ENCODE measurements at regions not wholly inside any gene's neighbourhood (a gene's known extent, or its start where the extent isn't known, plus 50 kb on each side); places are given as distances from the start of the nearest gene placed in this dataset.

DNA sequence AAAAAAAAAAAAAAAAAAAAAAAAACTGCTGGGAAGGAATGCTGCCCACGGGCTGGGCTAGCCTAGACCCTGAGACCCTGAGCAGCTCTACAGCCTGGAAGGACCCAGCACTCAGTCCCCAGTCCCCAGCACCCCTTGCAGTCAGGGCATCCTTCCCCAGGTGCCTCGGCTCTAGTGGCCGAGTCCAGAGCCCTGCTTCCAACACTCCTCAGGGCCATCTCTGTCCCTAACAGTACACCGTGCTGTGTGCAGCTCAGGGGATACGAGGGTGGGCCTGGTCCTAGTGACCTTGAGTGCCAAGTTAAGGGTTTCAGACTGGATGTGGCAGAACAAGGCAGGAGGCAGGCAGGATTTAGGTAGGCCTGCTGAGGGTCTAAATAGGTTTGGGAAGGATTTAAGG, 50.2 kb upstream of the LRP8 start:
- DNase-seq (ENCODE audit: low read depth in 4 of 4, low spot score in 3 of 4), result no peak

DNA sequence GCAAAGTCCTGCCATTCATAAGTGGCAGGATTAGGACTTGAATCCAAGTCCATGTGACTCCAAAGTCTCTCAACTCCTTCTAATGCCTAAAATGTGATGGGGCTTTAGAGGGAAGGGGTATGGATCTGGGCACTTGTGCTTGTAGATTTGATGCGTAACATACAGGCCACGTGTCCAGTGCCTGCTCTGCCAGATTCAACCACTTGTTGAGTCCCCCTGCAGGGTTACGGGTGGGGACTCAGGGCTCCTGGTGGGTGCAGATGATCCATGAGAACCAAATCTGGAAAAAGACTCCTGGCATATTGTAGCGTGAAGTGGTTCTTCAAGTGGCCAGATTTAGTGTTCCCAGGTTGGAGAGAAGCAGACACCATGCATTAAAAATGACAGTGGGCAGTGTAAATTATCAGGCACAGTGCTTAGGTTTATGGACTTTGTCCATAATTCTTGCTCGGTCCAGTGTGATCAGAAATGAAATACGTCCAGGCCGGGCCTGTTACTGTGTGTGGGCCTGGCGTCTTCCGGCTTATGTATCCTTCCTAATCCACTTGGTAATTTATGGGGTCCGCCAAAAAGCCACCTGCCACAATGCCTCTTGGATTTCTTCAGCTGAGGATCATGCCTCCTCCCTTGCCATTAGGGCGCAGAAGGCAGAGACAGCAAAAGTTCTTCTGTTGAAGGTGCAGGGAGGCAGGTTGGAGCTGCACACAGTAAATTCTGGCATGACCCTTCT, 51.2 kb upstream of the LRP8 start:
- peak in 1 of 4 donors; percentile 33 for DNase-seq (ENCODE audit: low read depth in 4 of 4, low spot score in 3 of 4)

DNA sequence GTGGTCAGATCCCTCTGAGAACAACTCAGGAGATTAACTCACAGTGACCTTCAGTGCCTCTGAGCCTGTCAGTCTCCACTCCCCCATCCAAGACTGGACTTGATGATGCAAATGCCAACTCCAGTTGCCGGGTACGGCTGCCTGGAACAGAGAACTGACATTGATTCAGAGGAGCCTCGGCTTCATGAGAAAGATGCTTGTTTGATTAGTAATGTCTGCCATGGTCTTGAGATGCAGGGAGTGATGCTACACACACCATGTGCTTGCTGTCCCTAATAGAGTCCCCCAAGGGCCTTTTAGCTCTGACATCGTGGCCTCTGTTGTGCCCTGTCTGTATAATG, 51.8 kb upstream of the LRP8 start:
- DNase-seq (ENCODE audit: low read depth in 4 of 4, low spot score in 3 of 4), result no peak

DNA sequence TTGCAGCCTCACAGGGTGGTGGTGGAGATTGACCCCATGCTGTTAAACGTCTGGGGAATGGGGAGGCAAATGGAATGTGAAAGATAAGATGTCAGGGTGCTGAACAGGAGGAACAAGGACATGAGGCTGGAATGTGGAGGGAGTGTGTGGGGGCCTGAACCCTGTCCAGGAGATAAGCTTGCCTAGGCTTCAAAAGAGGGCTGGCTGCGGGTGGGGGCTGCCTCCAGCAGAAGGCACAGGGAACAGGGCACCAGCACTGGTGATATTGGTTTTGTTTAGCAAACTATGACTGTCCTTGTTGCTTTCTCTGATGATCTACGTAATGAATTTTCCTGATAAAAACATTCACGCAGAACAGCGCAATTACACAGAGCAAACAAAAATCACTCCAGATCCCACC, 52.4 kb upstream of the LRP8 start:
- DNase-seq (ENCODE audit: low read depth in 4 of 4, low spot score in 3 of 4), result no peak

DNA sequence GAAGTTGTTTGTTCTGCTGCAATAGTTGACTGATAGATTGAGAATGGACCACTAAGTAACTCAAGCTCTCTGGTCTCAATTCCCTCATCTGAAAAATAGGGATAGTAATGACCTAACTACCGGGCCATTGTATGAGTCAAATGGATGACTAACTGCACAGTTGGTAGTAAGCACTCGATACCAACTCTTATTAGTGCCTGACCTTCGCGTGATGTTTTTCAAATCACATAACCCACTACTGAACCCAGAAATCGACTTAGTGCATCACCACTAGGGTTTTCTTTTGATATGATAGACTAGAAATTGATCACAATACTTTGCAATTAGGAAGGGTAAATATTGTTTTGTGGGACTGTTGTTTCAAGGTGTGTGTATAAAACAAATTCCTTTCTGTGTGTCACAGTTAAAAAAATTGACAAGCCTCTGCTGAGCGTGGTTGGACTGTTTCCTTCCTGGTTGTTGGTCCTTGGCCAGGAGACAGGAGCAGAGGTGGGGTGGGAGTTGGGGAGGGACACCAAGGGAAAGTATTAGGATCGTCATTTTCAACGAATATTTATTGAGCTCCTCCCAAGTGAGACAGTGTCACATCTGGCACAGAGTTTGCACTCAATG, 54.0 kb upstream of the LRP8 start:
- no peak for DNase-seq (ENCODE audit: low read depth in 4 of 4, low spot score in 3 of 4)

- DNase-seq (ENCODE audit: low read depth in 4 of 4, low spot score in 3 of 4), result no peak
Observed at GRCh38 chr1:53383136-53383870, 55.4 kb upstream of the LRP8 start.

DNA sequence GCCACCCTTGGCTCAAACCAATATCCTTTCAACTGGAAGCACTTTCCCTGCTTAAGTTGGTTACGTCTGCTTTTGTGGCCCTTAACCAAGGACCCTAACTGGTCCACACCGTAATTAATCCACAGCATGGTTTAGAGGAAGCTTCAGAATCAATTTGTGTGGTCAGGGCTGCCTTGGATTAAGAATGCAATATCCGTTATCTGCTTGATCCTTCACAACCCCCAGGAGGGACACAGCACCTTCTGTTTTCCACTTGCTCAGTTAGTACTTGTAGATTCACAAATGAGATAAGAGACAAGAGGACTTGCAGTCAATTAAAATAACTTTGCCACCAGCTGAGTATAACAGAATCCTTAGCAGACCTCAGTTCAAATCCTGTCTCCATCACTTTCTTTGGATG, 56.9 kb upstream of the LRP8 start:
- DNase-seq (ENCODE audit: low read depth in 4 of 4, low spot score in 3 of 4), result no peak

GRCh38 chr1:53385276-53386225, 57.7 kb upstream of the LRP8 start:
- DNase-seq (ENCODE audit: low read depth in 4 of 4, low spot score in 3 of 4), result no peak

DNA sequence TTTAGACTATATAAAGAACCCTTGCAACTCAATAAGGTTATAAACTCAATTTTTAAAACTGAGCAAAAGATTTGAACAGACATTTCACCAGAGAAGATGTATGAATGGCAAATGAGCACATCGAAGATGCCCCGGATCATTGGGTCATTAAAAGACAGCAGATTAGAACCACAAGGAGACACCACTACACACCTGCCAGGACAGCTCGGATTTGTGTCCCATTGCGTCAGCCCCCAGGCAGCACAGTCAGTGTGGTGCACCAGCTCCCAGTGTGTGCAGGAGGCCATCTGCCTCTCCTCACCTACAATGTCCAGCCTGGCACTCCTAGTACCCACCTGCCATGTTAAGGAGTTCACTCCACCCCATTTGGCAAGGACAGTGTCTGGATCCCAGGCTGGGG, 61.1 kb upstream of the LRP8 start:
- DNase-seq (ENCODE audit: low read depth in 4 of 4, low spot score in 3 of 4), result no peak

GRCh38 chr1:53390261-53390660, 62.4 kb upstream of the LRP8 start:
- DNase-seq (ENCODE audit: low read depth in 4 of 4, low spot score in 3 of 4), result no peak

GRCh38 chr1:53390736-53391135, 62.9 kb upstream of the LRP8 start:
- no peak for DNase-seq (ENCODE audit: low read depth in 4 of 4, low spot score in 3 of 4)

DNA sequence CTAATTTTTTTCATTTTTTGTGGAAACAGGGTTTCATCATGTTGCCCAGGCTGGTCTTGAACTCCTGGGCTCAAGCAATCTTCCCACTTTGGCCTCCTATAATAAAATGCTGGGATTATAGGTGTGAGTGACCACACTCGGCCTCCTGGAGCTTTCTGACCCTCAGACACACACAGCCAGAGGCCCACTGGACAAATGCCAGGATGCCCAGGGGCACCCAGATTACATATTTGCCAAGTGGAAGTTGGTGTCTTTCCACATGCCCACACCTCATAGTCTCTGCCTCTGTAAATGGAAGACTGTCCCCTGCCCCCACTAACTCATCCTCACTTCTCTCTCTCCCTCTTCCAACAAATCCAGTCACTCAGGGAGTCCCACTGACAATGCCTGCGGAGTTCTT, 63.4 kb upstream of the LRP8 start:
- DNase-seq (ENCODE audit: low read depth in 4 of 4, low spot score in 3 of 4), result no peak

DNA sequence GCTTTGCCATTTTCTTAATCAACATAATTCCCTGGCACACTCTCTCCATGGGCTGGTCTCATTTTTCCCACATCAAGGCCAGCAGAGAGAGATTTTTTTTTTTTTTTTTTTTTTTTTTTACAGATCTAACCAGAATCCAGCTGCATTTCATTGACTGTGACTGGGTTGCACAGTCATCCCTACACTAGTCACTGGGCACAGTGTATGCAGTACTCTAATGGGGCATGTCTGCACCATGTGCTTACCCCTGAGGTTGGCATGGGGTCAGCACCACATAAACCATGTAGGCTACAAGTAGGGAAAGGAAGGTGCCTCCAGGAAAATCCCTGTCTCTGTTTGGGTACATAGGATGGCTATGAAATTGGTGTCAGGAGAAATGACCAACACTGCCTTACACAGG, 64.1 kb upstream of the LRP8 start:
- DNase-seq (ENCODE audit: low read depth in 4 of 4, low spot score in 3 of 4), result no peak

- DNase-seq (ENCODE audit: low read depth in 4 of 4, low spot score in 3 of 4), result no peak
Observed at GRCh38 chr1:53392460-53392859, 64.6 kb upstream of the LRP8 start.

DNA sequence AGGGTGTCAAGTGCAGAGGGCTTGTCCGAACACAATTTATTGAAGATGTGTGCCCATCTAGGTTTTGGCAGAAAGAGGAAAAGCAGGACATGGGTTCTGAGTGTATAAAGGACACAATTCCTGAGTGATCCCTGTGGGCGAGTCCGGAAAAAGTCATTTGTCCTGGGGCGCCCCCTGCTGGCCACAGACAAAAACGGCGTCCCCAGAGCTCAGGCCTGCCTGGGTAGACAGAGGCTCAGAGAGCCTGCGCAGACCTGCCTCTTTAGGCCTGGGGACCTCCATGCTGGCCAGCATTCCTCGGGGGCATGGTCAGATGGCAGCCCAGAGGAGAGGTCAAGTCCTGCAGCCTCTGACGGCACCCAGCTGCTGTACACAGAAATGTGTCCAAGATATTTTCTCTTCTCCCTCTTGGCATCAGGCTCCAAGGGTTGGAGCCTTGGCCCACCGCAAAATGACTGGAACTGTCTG, 65.5 kb upstream of the LRP8 start:
- DNase-seq (ENCODE audit: low read depth in 4 of 4, low spot score in 3 of 4), result peak; percentile 59 to 73 (median 66)

- DNase-seq (ENCODE audit: low read depth in 4 of 4, low spot score in 3 of 4), result no peak
Observed at GRCh38 chr1:53394306-53394705, 64.9 kb upstream of the DMRTB1 start.

- DNase-seq (ENCODE audit: low read depth in 4 of 4, low spot score in 3 of 4), result no peak
Observed at GRCh38 chr1:53395671-53396215, 63.5 kb upstream of the DMRTB1 start.

DNA sequence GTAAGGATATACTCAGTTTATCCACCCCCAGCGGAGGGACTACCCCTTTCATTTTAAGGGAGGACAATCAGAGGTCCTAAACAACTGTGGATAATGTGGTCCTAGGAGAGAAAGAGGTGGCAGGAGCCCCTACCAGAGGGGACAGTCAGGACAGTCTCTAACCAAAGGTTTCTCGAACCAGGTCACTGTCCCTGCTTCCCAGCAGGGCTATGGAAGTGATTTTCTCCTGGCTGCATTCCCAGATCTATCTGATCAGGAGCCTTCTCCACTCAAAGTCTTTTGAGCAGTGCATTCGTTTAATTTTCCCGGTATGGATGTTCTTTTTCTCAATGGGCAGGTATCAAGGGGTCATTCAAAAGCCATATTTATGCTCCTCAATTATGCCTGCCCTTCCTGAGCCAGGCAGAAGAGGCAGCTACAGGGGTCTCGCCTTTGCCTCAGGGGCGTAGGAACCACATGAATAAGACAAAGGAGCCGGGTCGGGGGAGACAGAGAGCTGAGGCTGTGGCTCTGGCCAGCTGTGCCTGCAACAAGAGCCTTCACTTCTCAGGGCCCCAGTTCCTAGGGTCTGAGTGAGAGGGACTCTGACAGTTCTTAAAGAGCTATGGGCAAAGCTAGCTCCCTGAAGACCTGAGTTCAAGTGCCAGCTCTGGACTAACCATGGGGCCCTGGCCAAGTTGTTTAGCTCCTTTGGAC, 62.5 kb upstream of the DMRTB1 start:
- DNase-seq (ENCODE audit: low read depth in 4 of 4, low spot score in 3 of 4), result no peak

DNA sequence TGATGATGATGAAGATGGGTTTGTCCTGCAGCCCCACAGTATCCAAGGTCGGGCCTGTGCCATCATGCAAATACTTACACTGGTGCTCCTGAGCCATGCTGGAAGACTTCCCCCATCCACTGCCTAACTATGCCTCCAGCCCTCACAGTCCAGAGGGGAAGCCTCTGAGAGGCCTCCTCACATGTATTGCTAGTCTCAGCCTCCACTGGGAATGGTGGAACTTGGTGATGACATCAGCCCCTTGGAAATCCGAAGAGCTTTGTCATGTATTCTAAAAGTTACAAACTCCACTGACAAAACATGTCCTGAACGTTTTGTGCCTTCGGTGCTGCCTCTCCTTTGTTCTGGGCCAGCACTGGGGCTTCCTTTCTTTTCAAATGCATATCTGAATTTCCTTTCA, 61.1 kb upstream of the DMRTB1 start:
- no peak for DNase-seq (ENCODE audit: low read depth in 4 of 4, low spot score in 3 of 4)
